ENCODE measurements at regions not wholly inside any gene's neighbourhood (a gene's known extent, or its start where the extent isn't known, plus 50 kb on each side); places are given as distances from the start of the nearest gene placed in this dataset.

DNA sequence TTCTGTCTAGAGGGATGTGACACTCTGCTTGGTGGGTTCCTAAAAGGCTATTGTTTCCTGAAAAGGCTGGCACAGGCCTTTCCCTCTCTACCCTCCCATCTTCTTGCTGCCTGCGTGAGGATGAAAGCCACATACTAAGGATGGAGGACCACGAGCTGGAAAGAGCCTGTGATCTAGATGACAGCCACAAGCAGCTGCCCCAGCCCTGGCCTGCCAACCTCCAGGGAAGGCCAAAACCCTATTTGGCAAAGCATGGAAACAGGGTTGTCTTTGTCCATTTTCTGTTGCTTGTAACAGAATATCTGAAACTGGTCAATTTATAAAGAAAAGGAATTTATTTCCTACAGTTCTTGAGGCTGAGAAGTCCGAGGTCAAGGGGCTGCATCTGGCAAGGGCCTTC is 144.5 kb downstream of the FBLN2 start:
- Mint-ChIP-seq H3K9me3 (peaks cover 10% of the 10 kb centered on the region), H3K4me3 (no peak overlapping the region), H3K27me3 (ENCODE audit: low read depth) (no peaks in the 10 kb centered on the region; the same call in none of the 2 replicates), H3K27ac (no peak overlapping the region), H3K4me1 (peaks cover 6% of the 10 kb centered on the region), H3K36me3 (no peaks in the 10 kb centered on the region)
- TF ChIP-seq OVOL2 (CRISPR knock-in tag; IDR thresholded peaks at IDR 0.05; ENCODE audit: borderline replicate concordance) (no peak), ELF4 (CRISPR knock-in tag; IDR thresholded peaks at IDR 0.05; ENCODE audit: low read depth) (no peak), JUN (CRISPR knock-in tag; IDR thresholded peaks at IDR 0.05) (no peak), RELA (CRISPR knock-in tag; IDR thresholded peaks at IDR 0.05; ENCODE audit: borderline replicate concordance) (no peak), NFE2L1 (CRISPR knock-in tag; IDR thresholded peaks at IDR 0.05) (no peak), SP1 (CRISPR knock-in tag; conservative IDR thresholded peaks at IDR 0.05) (no peak), ZBTB21 (CRISPR knock-in tag; IDR thresholded peaks at IDR 0.05; ENCODE audit: borderline replicate concordance) (no peak), ZNF138 (CRISPR knock-in tag; conservative IDR thresholded peaks at IDR 0.05) (no peak), NR3C1 (CRISPR knock-in tag; conservative IDR thresholded peaks at IDR 0.05; ENCODE audit: low read depth) (no peak), ZNF232 (CRISPR knock-in tag; IDR thresholded peaks at IDR 0.05) (no peak)
- TF ChIP-seq, protein P1, sequence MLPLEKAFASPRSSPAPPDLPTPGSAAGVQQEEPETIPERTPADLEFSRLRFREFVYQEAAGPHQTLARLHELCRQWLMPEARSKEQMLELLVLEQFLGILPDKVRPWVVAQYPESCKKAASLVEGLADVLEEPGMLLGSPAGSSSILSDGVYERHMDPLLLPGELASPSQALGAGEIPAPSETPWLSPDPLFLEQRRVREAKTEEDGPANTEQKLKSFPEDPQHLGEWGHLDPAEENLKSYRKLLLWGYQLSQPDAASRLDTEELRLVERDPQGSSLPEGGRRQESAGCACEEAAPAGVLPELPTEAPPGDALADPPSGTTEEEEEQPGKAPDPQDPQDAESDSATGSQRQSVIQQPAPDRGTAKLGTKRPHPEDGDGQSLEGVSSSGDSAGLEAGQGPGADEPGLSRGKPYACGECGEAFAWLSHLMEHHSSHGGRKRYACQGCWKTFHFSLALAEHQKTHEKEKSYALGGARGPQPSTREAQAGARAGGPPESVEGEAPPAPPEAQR (CRISPR knock-in tag; IDR thresholded peaks at IDR 0.05) = no peak
- TF ChIP-seq, protein P2, sequence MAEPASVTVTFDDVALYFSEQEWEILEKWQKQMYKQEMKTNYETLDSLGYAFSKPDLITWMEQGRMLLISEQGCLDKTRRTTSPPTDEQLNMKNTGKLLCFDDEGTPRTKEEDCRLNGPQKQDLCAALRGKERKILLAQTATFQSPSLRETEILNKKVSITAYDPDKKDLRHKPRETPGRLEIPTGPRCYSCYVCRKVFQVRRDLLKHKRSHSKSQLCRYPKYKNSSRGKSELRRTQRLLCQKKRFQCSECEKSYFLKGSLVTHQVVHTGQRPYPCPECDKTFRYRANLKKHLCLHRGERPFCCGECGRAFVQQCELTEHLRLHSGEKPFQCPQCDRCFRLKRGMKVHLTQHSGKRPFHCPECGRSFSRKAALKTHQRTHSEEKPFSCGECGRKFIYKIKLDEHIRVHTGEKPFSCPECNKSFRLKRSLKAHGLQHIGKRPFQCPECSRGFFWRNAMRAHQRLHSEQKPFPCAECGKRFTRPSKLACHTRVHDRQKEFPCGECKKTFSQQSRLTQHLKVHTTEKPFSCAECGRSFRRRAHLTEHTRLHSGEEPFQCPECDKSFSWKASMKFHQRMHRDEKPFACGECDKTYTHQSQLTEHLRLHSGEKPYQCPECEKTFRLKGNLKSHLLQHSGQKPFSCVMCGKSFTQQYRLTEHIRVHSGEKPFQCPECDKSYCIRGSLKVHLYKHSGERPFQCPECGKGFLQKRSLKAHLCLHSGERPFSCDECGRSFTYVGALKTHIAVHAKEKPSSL (CRISPR knock-in tag; conservative IDR thresholded peaks at IDR 0.05) = no peak
- TF ChIP-seq, protein P3, sequence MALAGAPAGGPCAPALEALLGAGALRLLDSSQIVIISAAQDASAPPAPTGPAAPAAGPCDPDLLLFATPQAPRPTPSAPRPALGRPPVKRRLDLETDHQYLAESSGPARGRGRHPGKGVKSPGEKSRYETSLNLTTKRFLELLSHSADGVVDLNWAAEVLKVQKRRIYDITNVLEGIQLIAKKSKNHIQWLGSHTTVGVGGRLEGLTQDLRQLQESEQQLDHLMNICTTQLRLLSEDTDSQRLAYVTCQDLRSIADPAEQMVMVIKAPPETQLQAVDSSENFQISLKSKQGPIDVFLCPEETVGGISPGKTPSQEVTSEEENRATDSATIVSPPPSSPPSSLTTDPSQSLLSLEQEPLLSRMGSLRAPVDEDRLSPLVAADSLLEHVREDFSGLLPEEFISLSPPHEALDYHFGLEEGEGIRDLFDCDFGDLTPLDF (CRISPR knock-in tag; IDR thresholded peaks at IDR 0.05) = no peak
- TF ChIP-seq, protein P4, sequence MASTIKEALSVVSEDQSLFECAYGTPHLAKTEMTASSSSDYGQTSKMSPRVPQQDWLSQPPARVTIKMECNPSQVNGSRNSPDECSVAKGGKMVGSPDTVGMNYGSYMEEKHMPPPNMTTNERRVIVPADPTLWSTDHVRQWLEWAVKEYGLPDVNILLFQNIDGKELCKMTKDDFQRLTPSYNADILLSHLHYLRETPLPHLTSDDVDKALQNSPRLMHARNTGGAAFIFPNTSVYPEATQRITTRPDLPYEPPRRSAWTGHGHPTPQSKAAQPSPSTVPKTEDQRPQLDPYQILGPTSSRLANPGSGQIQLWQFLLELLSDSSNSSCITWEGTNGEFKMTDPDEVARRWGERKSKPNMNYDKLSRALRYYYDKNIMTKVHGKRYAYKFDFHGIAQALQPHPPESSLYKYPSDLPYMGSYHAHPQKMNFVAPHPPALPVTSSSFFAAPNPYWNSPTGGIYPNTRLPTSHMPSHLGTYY (CRISPR knock-in tag; IDR thresholded peaks at IDR 0.05) = no peak
- TF ChIP-seq, protein P5, sequence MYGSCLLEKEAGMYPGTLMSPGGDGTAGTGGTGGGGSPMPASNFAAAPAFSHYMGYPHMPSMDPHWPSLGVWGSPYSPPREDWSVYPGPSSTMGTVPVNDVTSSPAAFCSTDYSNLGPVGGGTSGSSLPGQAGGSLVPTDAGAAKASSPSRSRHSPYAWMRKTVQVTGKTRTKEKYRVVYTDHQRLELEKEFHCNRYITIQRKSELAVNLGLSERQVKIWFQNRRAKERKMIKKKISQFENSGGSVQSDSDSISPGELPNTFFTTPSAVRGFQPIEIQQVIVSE (CRISPR knock-in tag; IDR thresholded peaks at IDR 0.05; ENCODE audit: borderline replicate concordance) = no peak
- TF ChIP-seq, protein P6, sequence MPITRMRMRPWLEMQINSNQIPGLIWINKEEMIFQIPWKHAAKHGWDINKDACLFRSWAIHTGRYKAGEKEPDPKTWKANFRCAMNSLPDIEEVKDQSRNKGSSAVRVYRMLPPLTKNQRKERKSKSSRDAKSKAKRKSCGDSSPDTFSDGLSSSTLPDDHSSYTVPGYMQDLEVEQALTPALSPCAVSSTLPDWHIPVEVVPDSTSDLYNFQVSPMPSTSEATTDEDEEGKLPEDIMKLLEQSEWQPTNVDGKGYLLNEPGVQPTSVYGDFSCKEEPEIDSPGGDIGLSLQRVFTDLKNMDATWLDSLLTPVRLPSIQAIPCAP (CRISPR knock-in tag; IDR thresholded peaks at IDR 0.05) = no peak
- TF ChIP-seq, protein P7, sequence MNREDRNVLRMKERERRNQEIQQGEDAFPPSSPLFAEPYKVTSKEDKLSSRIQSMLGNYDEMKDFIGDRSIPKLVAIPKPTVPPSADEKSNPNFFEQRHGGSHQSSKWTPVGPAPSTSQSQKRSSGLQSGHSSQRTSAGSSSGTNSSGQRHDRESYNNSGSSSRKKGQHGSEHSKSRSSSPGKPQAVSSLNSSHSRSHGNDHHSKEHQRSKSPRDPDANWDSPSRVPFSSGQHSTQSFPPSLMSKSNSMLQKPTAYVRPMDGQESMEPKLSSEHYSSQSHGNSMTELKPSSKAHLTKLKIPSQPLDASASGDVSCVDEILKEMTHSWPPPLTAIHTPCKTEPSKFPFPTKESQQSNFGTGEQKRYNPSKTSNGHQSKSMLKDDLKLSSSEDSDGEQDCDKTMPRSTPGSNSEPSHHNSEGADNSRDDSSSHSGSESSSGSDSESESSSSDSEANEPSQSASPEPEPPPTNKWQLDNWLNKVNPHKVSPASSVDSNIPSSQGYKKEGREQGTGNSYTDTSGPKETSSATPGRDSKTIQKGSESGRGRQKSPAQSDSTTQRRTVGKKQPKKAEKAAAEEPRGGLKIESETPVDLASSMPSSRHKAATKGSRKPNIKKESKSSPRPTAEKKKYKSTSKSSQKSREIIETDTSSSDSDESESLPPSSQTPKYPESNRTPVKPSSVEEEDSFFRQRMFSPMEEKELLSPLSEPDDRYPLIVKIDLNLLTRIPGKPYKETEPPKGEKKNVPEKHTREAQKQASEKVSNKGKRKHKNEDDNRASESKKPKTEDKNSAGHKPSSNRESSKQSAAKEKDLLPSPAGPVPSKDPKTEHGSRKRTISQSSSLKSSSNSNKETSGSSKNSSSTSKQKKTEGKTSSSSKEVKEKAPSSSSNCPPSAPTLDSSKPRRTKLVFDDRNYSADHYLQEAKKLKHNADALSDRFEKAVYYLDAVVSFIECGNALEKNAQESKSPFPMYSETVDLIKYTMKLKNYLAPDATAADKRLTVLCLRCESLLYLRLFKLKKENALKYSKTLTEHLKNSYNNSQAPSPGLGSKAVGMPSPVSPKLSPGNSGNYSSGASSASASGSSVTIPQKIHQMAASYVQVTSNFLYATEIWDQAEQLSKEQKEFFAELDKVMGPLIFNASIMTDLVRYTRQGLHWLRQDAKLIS (CRISPR knock-in tag; IDR thresholded peaks at IDR 0.05; ENCODE audit: borderline replicate concordance) = no peak
- TF ChIP-seq, protein P8, sequence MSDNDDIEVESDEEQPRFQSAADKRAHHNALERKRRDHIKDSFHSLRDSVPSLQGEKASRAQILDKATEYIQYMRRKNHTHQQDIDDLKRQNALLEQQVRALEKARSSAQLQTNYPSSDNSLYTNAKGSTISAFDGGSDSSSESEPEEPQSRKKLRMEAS (CRISPR knock-in tag; IDR thresholded peaks at IDR 0.05) = no peak
- TF ChIP-seq, protein P9, sequence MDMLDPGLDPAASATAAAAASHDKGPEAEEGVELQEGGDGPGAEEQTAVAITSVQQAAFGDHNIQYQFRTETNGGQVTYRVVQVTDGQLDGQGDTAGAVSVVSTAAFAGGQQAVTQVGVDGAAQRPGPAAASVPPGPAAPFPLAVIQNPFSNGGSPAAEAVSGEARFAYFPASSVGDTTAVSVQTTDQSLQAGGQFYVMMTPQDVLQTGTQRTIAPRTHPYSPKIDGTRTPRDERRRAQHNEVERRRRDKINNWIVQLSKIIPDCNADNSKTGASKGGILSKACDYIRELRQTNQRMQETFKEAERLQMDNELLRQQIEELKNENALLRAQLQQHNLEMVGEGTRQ (CRISPR knock-in tag; IDR thresholded peaks at IDR 0.05) = no peak
- ChIA-PET CTCF (no interaction called here), POLR2A (no interaction called here)
- DNase-seq (ENCODE audit: low spot score) = no peak
- ATAC-seq = no peak
